ENCODE measurements at regions not wholly inside any gene's neighbourhood (a gene's known extent, or its start where the extent isn't known, plus 50 kb on each side); places are given as distances from the start of the nearest gene placed in this dataset.

GRCh38 chr2:16263241-16263890 is 323.0 kb downstream of the MYCN start:
- no peak for TF ChIP-seq CTCF (IDR thresholded peaks at IDR 0.05 in 8 of 11, conservative IDR thresholded peaks at IDR 0.05 in 3 of 11)
- no peak for TF ChIP-seq POLR2AphosphoS5 (IDR thresholded peaks at IDR 0.05)
- TF ChIP-seq POLR2A (IDR thresholded peaks at IDR 0.05): no peak
